ENCODE measurements at regions not wholly inside any gene's neighbourhood (a gene's known extent, or its start where the extent isn't known, plus 50 kb on each side); places are given as distances from the start of the nearest gene placed in this dataset.

DNA sequence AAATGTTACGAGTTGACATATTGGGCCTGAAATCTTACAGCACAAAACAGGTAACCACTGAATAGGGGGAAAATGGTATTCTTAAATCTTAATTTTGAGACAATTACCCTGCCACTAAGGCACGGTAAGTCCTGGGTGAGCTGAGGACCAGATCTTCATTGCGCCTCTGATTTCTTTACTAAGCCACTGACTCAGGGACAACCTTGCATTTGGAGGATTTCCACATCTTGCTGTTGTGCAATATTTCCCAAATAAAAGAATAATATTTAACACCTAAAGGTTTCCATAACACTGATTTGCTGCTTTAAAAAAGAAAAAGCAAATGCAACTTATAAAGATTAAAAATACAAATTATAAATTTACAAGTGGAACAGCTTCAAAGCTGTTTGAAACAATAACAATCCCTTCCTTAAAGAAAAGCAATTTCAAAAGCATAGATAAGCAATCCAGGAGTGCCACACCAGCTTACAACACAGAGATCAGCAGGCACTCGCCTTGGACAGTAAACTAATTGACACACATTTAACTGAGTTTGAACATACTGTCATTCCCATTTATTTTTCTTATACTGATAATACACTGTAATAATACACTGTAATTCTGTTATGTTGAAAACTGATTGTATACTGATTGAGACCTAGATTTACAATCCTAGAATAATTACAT lies 79.6 kb upstream of the DOCK9 start:
- Histone ChIP-seq H3K79me2 (ENCODE audit: control insufficient read depth, insufficient read depth, low read length) (no peaks in the 10 kb centered on the region), H3K27me3 (ENCODE audit: control insufficient read depth, insufficient read depth, low read length) (no peaks in the 10 kb centered on the region), H3K4me1 (ENCODE audit: control insufficient read depth, extremely low read depth, insufficient read depth, low read length) (peaks cover 2% of the 10 kb centered on the region), H3K36me3 (ENCODE audit: control insufficient read depth, insufficient read depth, low read length) (no peaks in the 10 kb centered on the region), H4K20me1 (ENCODE audit: control insufficient read depth, extremely low read depth, insufficient read depth, low read length) (no peaks in the 10 kb centered on the region), H2AFZ (ENCODE audit: low read length) (no peak overlapping the region), H3K27ac (ENCODE audit: insufficient read depth, low read length) (no peak overlapping the region), H3K4me3 (replicated peaks in 1 of 4; ENCODE audit: control extremely low read depth in 1 of 4, insufficient read depth in 1 of 4, low read depth in 3 of 4, low read length in 4 of 4) (no peak overlapping the region), H3K9me3 (ENCODE audit: control insufficient read depth, insufficient read depth, low read depth, low read length) (no peaks in the 10 kb centered on the region), H3K9ac (ENCODE audit: insufficient read depth, low read length) (no peak overlapping the region), H3K4me2 (ENCODE audit: extremely low read depth, insufficient read depth, low read length) (no peak overlapping the region)
- TF ChIP-seq CTCF (conservative IDR thresholded peaks at IDR 0.05 in 1 of 2, IDR thresholded peaks at IDR 0.05 in 1 of 2; ENCODE audit: low read depth in 1 of 2, low read length in 2 of 2) (no peak), EZH2 (IDR thresholded peaks at IDR 0.05; ENCODE audit: low read length, missing control alignments) (no peak)
- DNase-seq (ENCODE audit: low read depth in 2 of 2): peak in 1 of 2 donors; percentile 77

GRCh38 chr13:99058527-99059495 lies 80.9 kb upstream of the DOCK9 start:
- TF ChIP-seq CTCF (conservative IDR thresholded peaks at IDR 0.05 in 1 of 2, IDR thresholded peaks at IDR 0.05 in 1 of 2; ENCODE audit: low read depth in 1 of 2, low read length in 2 of 2): no peak
- no peaks in the 10 kb centered on the region for H3K79me2 ChIP-seq (ENCODE audit: control insufficient read depth, insufficient read depth, low read length)
- DNase-seq (ENCODE audit: low read depth in 2 of 2): no peak
- no peak overlapping the region for H3K4me3 ChIP-seq (replicated peaks in 1 of 4; ENCODE audit: control extremely low read depth in 1 of 4, insufficient read depth in 1 of 4, low read depth in 3 of 4, low read length in 4 of 4)
- no peak overlapping the region for H3K4me2 ChIP-seq (ENCODE audit: extremely low read depth, insufficient read depth, low read length)
- no peak overlapping the region for H3K9ac ChIP-seq (ENCODE audit: insufficient read depth, low read length)
- no peaks in the 10 kb centered on the region for H3K36me3 ChIP-seq (ENCODE audit: control insufficient read depth, insufficient read depth, low read length)
- no peak overlapping the region for H2AFZ ChIP-seq (ENCODE audit: low read length)
- H3K4me1 ChIP-seq (ENCODE audit: control insufficient read depth, extremely low read depth, insufficient read depth, low read length): peaks cover 2% of the 10 kb centered on the region
- H4K20me1 ChIP-seq (ENCODE audit: control insufficient read depth, extremely low read depth, insufficient read depth, low read length): no peaks in the 10 kb centered on the region
- H3K27ac ChIP-seq (ENCODE audit: insufficient read depth, low read length): no peak overlapping the region
- H3K9me3 ChIP-seq (ENCODE audit: control insufficient read depth, insufficient read depth, low read depth, low read length): no peaks in the 10 kb centered on the region
- no peaks in the 10 kb centered on the region for H3K27me3 ChIP-seq (ENCODE audit: control insufficient read depth, insufficient read depth, low read length)

GRCh38 chr13:99059498-99060075 lies 81.7 kb upstream of the DOCK9 start:
- no peaks in the 10 kb centered on the region for H3K9me3 ChIP-seq (ENCODE audit: control insufficient read depth, insufficient read depth, low read depth, low read length)
- no peak overlapping the region for H3K27ac ChIP-seq (ENCODE audit: insufficient read depth, low read length)
- H3K27me3 ChIP-seq (ENCODE audit: control insufficient read depth, insufficient read depth, low read length): no peaks in the 10 kb centered on the region
- H4K20me1 ChIP-seq (ENCODE audit: control insufficient read depth, extremely low read depth, insufficient read depth, low read length): no peaks in the 10 kb centered on the region
- H3K9ac ChIP-seq (ENCODE audit: insufficient read depth, low read length): no peak overlapping the region
- peaks cover 2% of the 10 kb centered on the region for H3K4me1 ChIP-seq (ENCODE audit: control insufficient read depth, extremely low read depth, insufficient read depth, low read length)
- no peak overlapping the region for H2AFZ ChIP-seq (ENCODE audit: low read length)
- H3K36me3 ChIP-seq (ENCODE audit: control insufficient read depth, insufficient read depth, low read length): no peaks in the 10 kb centered on the region
- TF ChIP-seq CTCF (conservative IDR thresholded peaks at IDR 0.05 in 1 of 2, IDR thresholded peaks at IDR 0.05 in 1 of 2; ENCODE audit: low read depth in 1 of 2, low read length in 2 of 2): no peak
- no peak for TF ChIP-seq EZH2 (IDR thresholded peaks at IDR 0.05; ENCODE audit: low read length, missing control alignments)
- H3K79me2 ChIP-seq (ENCODE audit: control insufficient read depth, insufficient read depth, low read length): no peaks in the 10 kb centered on the region
- no peak overlapping the region for H3K4me3 ChIP-seq (replicated peaks in 1 of 4; ENCODE audit: control extremely low read depth in 1 of 4, insufficient read depth in 1 of 4, low read depth in 3 of 4, low read length in 4 of 4)
- no peak overlapping the region for H3K4me2 ChIP-seq (ENCODE audit: extremely low read depth, insufficient read depth, low read length)
- no peak for DNase-seq (ENCODE audit: low read depth in 2 of 2)

All from fibroblast of lung (primary cell).